Epithelial cell of esophagus (primary cell): ENCODE measurements at regions not wholly inside any gene's neighbourhood (a gene's known extent, or its start where the extent isn't known, plus 50 kb on each side); places are given as distances from the start of the nearest gene placed in this dataset.

Experiments
- DNase-seq: peaks from one replicate; pipeline ENCODE4 v3.0.0; 2010; ENCODE audit warnings: low read depth
- H3K4me3 ChIP-seq: 2 replicates; pipeline ENCODE4 v1.5.1; 2011; ENCODE audit warnings: mild to moderate bottlenecking, low read length, control low read depth
- CTCF ChIP-seq: IDR thresholded peaks from 2 replicates; pipeline ENCODE4 v1.5.1; 2011; ENCODE audit warnings: low read depth, mild to moderate bottlenecking, low read length, control low read depth, inconsistent platforms; ENCODE audit not compliant: insufficient read depth; ENCODE audit errors: missing control alignments

GRCh38 chr2:60652832-60653340 lies 99.4 kb upstream of the BCL11A start:
- H3K4me3 ChIP-seq = no peak overlapping the region
- no peak for DNase-seq
- TF ChIP-seq CTCF = no peak

GRCh38 chr2:60657673-60658072 lies 98.4 kb upstream of the PAPOLG start:
- DNase-seq = no peak
- no peak for TF ChIP-seq CTCF
- H3K4me3 ChIP-seq = no peak overlapping the region

- TF ChIP-seq CTCF = peak; percentile 5
- no peak overlapping the region for H3K4me3 ChIP-seq
- no peak for DNase-seq
Measured at GRCh38 chr2:60659026-60659425, 97.0 kb upstream of the PAPOLG start.

GRCh38 chr2:60661073-60661738 lies 94.9 kb upstream of the PAPOLG start:
- H3K4me3 ChIP-seq = no peak overlapping the region
- TF ChIP-seq CTCF = no peak
- no peak for DNase-seq

- DNase-seq = no peak
- TF ChIP-seq CTCF = no peak
Measured at GRCh38 chr2:60662781-60663180, 93.3 kb upstream of the PAPOLG start.

GRCh38 chr2:60671966-60672365 lies 84.1 kb upstream of the PAPOLG start:
- TF ChIP-seq CTCF = no peak
- no peak overlapping the region for H3K4me3 ChIP-seq
- DNase-seq = no peak

More at GRCh38 chr2:60662781-60663180, 93.3 kb upstream of the PAPOLG start:
- H3K4me3 ChIP-seq = no peak overlapping the region
